ENCODE measurements at regions not wholly inside any gene's neighbourhood (a gene's known extent, or its start where the extent isn't known, plus 50 kb on each side); places are given as distances from the start of the nearest gene placed in this dataset.

GRCh38 chr2:147099845-147100244 lies 745.0 kb upstream of the ACVR2A start:
- Mint-ChIP-seq H3K4me1 (peaks cover 4% of the 10 kb centered on the region), H3K36me3 (ENCODE audit: low read depth) (no peaks in the 10 kb centered on the region), H3K27me3 (ENCODE audit: insufficient read depth, low read depth, poor library complexity) (no peaks in the 10 kb centered on the region), H3K27ac (no peak overlapping the region), H3K9me3 (no peaks in the 10 kb centered on the region), H3K4me3 (no peak overlapping the region)
- TF ChIP-seq JUNB (IDR thresholded peaks at IDR 0.05; ENCODE audit: unreplicated experiment): no peak
- no peak for TF ChIP-seq EZH2phosphoT487 (IDR thresholded peaks at IDR 0.05; ENCODE audit: unreplicated experiment)
- TF ChIP-seq STAT1 (IDR thresholded peaks at IDR 0.05; ENCODE audit: unreplicated experiment): no peak
- no peak for TF ChIP-seq REST (IDR thresholded peaks at IDR 0.05; ENCODE audit: unreplicated experiment)
- no peak for TF ChIP-seq POLR2AphosphoS5 (IDR thresholded peaks at IDR 0.05; ENCODE audit: low read depth)
- no peaks in the 10 kb centered on the region for H3K36me3 ChIP-seq (ENCODE audit: insufficient read depth)
- H2AFZ ChIP-seq: no peak overlapping the region
- H3K9me2 ChIP-seq (ENCODE audit: insufficient read depth): peaks cover 19% of the 10 kb centered on the region; the same call in 1 of the 2 replicates
- no peak overlapping the region for H3K4me3 ChIP-seq
- peaks cover 8% of the 10 kb centered on the region for H3K27me3 ChIP-seq (ENCODE audit: insufficient read depth)
- ATAC-seq (no peak), DNase-seq (ENCODE audit: low spot score) (no peak)
- no peaks in the 10 kb centered on the region for H3K4me1 ChIP-seq (ENCODE audit: insufficient read depth)
- H3K79me2 ChIP-seq (replicated peaks; ENCODE audit: insufficient read depth): no peaks in the 10 kb centered on the region
- no peak overlapping the region for H3K4me2 ChIP-seq
- H3K27ac ChIP-seq (ENCODE audit: low read depth): no peak overlapping the region
- no peaks in the 10 kb centered on the region for H4K20me1 ChIP-seq (replicated peaks; ENCODE audit: insufficient read depth)
- no peaks in the 10 kb centered on the region for H3F3A ChIP-seq (replicated peaks; ENCODE audit: low read depth)

- TF ChIP-seq ETS1 (IDR thresholded peaks at IDR 0.05) (no peak), EZH2phosphoT487 (IDR thresholded peaks at IDR 0.05; ENCODE audit: unreplicated experiment) (no peak), ZNF331 (CRISPR knock-in tag; IDR thresholded peaks at IDR 0.05; ENCODE audit: low read depth) (no peak), ZNF114 (CRISPR knock-in tag; IDR thresholded peaks at IDR 0.05) (no peak), POLR2AphosphoS5 (IDR thresholded peaks at IDR 0.05; ENCODE audit: low read depth) (no peak), CREB1 (CRISPR knock-in tag; IDR thresholded peaks at IDR 0.05; ENCODE audit: low read depth) (no peak)
- Histone ChIP-seq H3K9me2 (ENCODE audit: insufficient read depth) (peaks cover 15% of the 10 kb centered on the region; the same call in 1 of the 2 replicates), H3K4me1 (ENCODE audit: insufficient read depth) (peaks cover 9% of the 10 kb centered on the region; the same call in 1 of the 2 replicates), H3K4me2 (no peak overlapping the region), H3K4me3 (no peak overlapping the region), H4K20me1 (replicated peaks; ENCODE audit: insufficient read depth) (no peaks in the 10 kb centered on the region), H3K27ac (ENCODE audit: low read depth) (no peak overlapping the region), H2AFZ (no peak overlapping the region), H3K79me2 (replicated peaks; ENCODE audit: insufficient read depth) (no peaks in the 10 kb centered on the region), H3F3A (replicated peaks; ENCODE audit: low read depth) (no peaks in the 10 kb centered on the region), H3K36me3 (ENCODE audit: insufficient read depth) (no peaks in the 10 kb centered on the region), H3K27me3 (ENCODE audit: insufficient read depth) (peaks cover 12% of the 10 kb centered on the region)
- DNase-seq (ENCODE audit: low spot score) (no peak), ATAC-seq (no peak)
- Mint-ChIP-seq H3K27me3 (ENCODE audit: insufficient read depth, low read depth, poor library complexity) (peaks cover 2% of the 10 kb centered on the region), H3K4me1 (peaks cover 13% of the 10 kb centered on the region), H3K36me3 (ENCODE audit: low read depth) (no peaks in the 10 kb centered on the region), H3K9me3 (no peaks in the 10 kb centered on the region), H3K4me3 (no peak overlapping the region), H3K27ac (no peak overlapping the region)
Measured at GRCh38 chr2:147098940-147099339, 745.9 kb upstream of the ACVR2A start.

All from GM23338 (cell line).